ENCODE measurements at regions not wholly inside any gene's neighbourhood (a gene's known extent, or its start where the extent isn't known, plus 50 kb on each side); places are given as distances from the start of the nearest gene placed in this dataset.

- no peak for ATAC-seq
- TF ChIP-seq ZNF8 (CRISPR knock-in tag; IDR thresholded peaks at IDR 0.05) (no peak), CREB5 (CRISPR knock-in tag; IDR thresholded peaks at IDR 0.05; ENCODE audit: low read depth) (no peak), TSHZ2 (CRISPR knock-in tag; IDR thresholded peaks at IDR 0.05) (no peak)
These were observed 264.5 kb downstream of the RND3 start for GRCh38 chr2:150222942-150223341.

GRCh38 chr2:150222379-150222778, 265.1 kb downstream of the RND3 start:
- no peak for TF ChIP-seq ZNF8 (CRISPR knock-in tag; IDR thresholded peaks at IDR 0.05)
- TF ChIP-seq POU6F1 (CRISPR knock-in tag; IDR thresholded peaks at IDR 0.05; ENCODE audit: borderline replicate concordance, low read depth): no peak
- TF ChIP-seq ZC3H10 (CRISPR knock-in tag; IDR thresholded peaks at IDR 0.05): no peak
- TF ChIP-seq CREB5 (CRISPR knock-in tag; IDR thresholded peaks at IDR 0.05; ENCODE audit: low read depth): no peak
- no peak for TF ChIP-seq TOX (CRISPR knock-in tag; IDR thresholded peaks at IDR 0.05; ENCODE audit: borderline replicate concordance)
- no peak for TF ChIP-seq CSRNP3 (CRISPR knock-in tag; IDR thresholded peaks at IDR 0.05)
- TF ChIP-seq OSR1 (CRISPR knock-in tag; IDR thresholded peaks at IDR 0.05): no peak
- TF ChIP-seq ZFP3 (CRISPR knock-in tag; IDR thresholded peaks at IDR 0.05): no peak
- no peak for TF ChIP-seq BACH2 (CRISPR knock-in tag; IDR thresholded peaks at IDR 0.05; ENCODE audit: borderline replicate concordance)
- TF ChIP-seq ESRRG (CRISPR knock-in tag; IDR thresholded peaks at IDR 0.05): no peak
- TF ChIP-seq CSDC2 (CRISPR knock-in tag; IDR thresholded peaks at IDR 0.05): no peak
- no peak for TF ChIP-seq PPARA (CRISPR knock-in tag; IDR thresholded peaks at IDR 0.05; ENCODE audit: borderline replicate concordance)
- no peak for TF ChIP-seq GLIS3 (CRISPR knock-in tag; IDR thresholded peaks at IDR 0.05)
- TF ChIP-seq ZNF565 (CRISPR knock-in tag; conservative IDR thresholded peaks at IDR 0.05; ENCODE audit: low read depth): no peak
- TF ChIP-seq ARNTL (CRISPR knock-in tag; IDR thresholded peaks at IDR 0.05; ENCODE audit: borderline replicate concordance, low read depth): no peak
- no peak for ATAC-seq

GRCh38 chr2:150219861-150220260, 267.6 kb downstream of the RND3 start:
- no peak for ATAC-seq
- TF ChIP-seq GLIS3 (CRISPR knock-in tag; IDR thresholded peaks at IDR 0.05) (no peak), RARB (CRISPR knock-in tag; IDR thresholded peaks at IDR 0.05) (no peak), TSHZ2 (CRISPR knock-in tag; IDR thresholded peaks at IDR 0.05) (no peak), CSRNP3 (CRISPR knock-in tag; IDR thresholded peaks at IDR 0.05) (no peak), CREB5 (CRISPR knock-in tag; IDR thresholded peaks at IDR 0.05; ENCODE audit: low read depth) (no peak), BACH2 (CRISPR knock-in tag; IDR thresholded peaks at IDR 0.05; ENCODE audit: borderline replicate concordance) (no peak), OSR1 (CRISPR knock-in tag; IDR thresholded peaks at IDR 0.05) (no peak), ZC3H10 (CRISPR knock-in tag; IDR thresholded peaks at IDR 0.05) (no peak), SNAI2 (CRISPR knock-in tag; IDR thresholded peaks at IDR 0.05) (no peak), POU6F1 (CRISPR knock-in tag; IDR thresholded peaks at IDR 0.05; ENCODE audit: borderline replicate concordance, low read depth) (no peak), ISL1 (CRISPR knock-in tag; IDR thresholded peaks at IDR 0.05) (no peak), ZFP3 (CRISPR knock-in tag; IDR thresholded peaks at IDR 0.05) (no peak), TCF4 (CRISPR knock-in tag; IDR thresholded peaks at IDR 0.05; ENCODE audit: borderline replicate concordance) (no peak), TOX (CRISPR knock-in tag; IDR thresholded peaks at IDR 0.05; ENCODE audit: borderline replicate concordance) (no peak), ZNF8 (CRISPR knock-in tag; IDR thresholded peaks at IDR 0.05) (no peak), CSDC2 (CRISPR knock-in tag; IDR thresholded peaks at IDR 0.05) (no peak)

Measured in SK-N-SH treated with all-trans-retinoic acid at 6 μM for 48 hours (cell line).